OCI-LY7 (cell line): ENCODE measurements at regions not wholly inside any gene's neighbourhood (a gene's known extent, or its start where the extent isn't known, plus 50 kb on each side); places are given as distances from the start of the nearest gene placed in this dataset.

Source experiments
- CTCF ChIP-seq: fragments of 200-600 bp; sonication (generic); conservative IDR thresholded peaks from 2 replicates; pipeline ENCODE4 v1.5.1; 2014; ENCODE audit warnings: mild to moderate bottlenecking, antibody characterized with exemption, low read length, moderate library complexity, mixed read lengths
- EZH2phosphoT487 ChIP-seq: fragments of 200-600 bp; sonication (generic); IDR thresholded peaks from 2 replicates; pipeline ENCODE4 v1.6.1; 2018; ENCODE audit warnings: low read depth, borderline replicate concordance, mild to moderate bottlenecking, mixed run types, antibody characterized with exemption, low read length, moderate library complexity, mixed read lengths

GRCh38 chr3:23726811-23727548, 78.8 kb upstream of the UBE2E1 start:
- TF ChIP-seq CTCF (no peak), EZH2phosphoT487 (no peak)
